ENCODE measurements at regions not wholly inside any gene's neighbourhood (a gene's known extent, or its start where the extent isn't known, plus 50 kb on each side); places are given as distances from the start of the nearest gene placed in this dataset.

- no peaks in the 10 kb centered on the region for H4K20me1 ChIP-seq (replicated peaks; ENCODE audit: control insufficient read depth, extremely low read depth, insufficient read depth, low read length)
- POLR2A ChIA-PET = no interaction called here
- H3K27ac ChIP-seq (ENCODE audit: insufficient read depth, low read depth, low read length) = no peak overlapping the region
- H2AFZ ChIP-seq (ENCODE audit: low read depth, low read length) = no peak overlapping the region
- intact Hi-C loops (cut with micrococcal nuclease) (no loop called here), dilution Hi-C loops (cut with MboI; ENCODE audit: extremely low pct_ligation_motif_present, low sequenced_read_pairs) (no loop called here)
- H3K27me3 ChIP-seq (ENCODE audit: control insufficient read depth in 2 of 2, insufficient read depth in 2 of 2, low read length in 2 of 2) = no peaks in the 10 kb centered on the region
- DNase-seq (ENCODE audit: low read depth, low spot score) (no peak), FAIRE-seq (no peak)
- peaks cover 2% of the 10 kb centered on the region for H3K9me3 ChIP-seq (replicated peaks; ENCODE audit: control insufficient read depth, insufficient read depth, low read length)
- H3K36me3 ChIP-seq (ENCODE audit: control insufficient read depth in 2 of 2, extremely low read depth in 1 of 2, insufficient read depth in 2 of 2, low read length in 2 of 2) = no peaks in the 10 kb centered on the region
- H3K4me2 ChIP-seq (ENCODE audit: insufficient read depth, low read length) = no peak overlapping the region
- no peaks in the 10 kb centered on the region for H3K79me2 ChIP-seq (ENCODE audit: control insufficient read depth, insufficient read depth, low read length)
- TF ChIP-seq GATA2 (IDR thresholded peaks at IDR 0.05; ENCODE audit: insufficient read depth, insufficient read length, low read depth, low read length) = no peak
- TF ChIP-seq POLR2A (IDR thresholded peaks at IDR 0.05; ENCODE audit: low read depth, low read length) = no peak
- TF ChIP-seq POLR2AphosphoS5 (IDR thresholded peaks at IDR 0.05; ENCODE audit: insufficient read depth, low read depth, low read length) = no peak
- no peak for TF ChIP-seq MAX (IDR thresholded peaks at IDR 0.05; ENCODE audit: insufficient read depth, insufficient read length)
- no peak for TF ChIP-seq MYC (IDR thresholded peaks at IDR 0.05; ENCODE audit: low read depth, low read length)
- no peak for TF ChIP-seq JUN (IDR thresholded peaks at IDR 0.05; ENCODE audit: borderline replicate concordance, insufficient read depth, insufficient read length, low read depth)
- TF ChIP-seq FOS (IDR thresholded peaks at IDR 0.05; ENCODE audit: borderline replicate concordance, insufficient read depth, low read length) = no peak
- TF ChIP-seq EZH2 (IDR thresholded peaks at IDR 0.05; ENCODE audit: borderline replicate concordance, low read depth, low read length, severe bottlenecking) = no peak
- TF ChIP-seq, protein P1, sequence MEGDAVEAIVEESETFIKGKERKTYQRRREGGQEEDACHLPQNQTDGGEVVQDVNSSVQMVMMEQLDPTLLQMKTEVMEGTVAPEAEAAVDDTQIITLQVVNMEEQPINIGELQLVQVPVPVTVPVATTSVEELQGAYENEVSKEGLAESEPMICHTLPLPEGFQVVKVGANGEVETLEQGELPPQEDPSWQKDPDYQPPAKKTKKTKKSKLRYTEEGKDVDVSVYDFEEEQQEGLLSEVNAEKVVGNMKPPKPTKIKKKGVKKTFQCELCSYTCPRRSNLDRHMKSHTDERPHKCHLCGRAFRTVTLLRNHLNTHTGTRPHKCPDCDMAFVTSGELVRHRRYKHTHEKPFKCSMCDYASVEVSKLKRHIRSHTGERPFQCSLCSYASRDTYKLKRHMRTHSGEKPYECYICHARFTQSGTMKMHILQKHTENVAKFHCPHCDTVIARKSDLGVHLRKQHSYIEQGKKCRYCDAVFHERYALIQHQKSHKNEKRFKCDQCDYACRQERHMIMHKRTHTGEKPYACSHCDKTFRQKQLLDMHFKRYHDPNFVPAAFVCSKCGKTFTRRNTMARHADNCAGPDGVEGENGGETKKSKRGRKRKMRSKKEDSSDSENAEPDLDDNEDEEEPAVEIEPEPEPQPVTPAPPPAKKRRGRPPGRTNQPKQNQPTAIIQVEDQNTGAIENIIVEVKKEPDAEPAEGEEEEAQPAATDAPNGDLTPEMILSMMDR (IDR thresholded peaks at IDR 0.05; ENCODE audit: extremely low read depth in 1 of 2, insufficient read depth in 1 of 2, low read depth in 1 of 2, low read length in 2 of 2) = no peak
- CTCF ChIA-PET = no interaction called here
- BruUV-seq (replicated peaks) = no TSS peak
- H3K9ac ChIP-seq (replicated peaks; ENCODE audit: extremely low read depth, insufficient read depth, low read length) = no peak overlapping the region
- no peak overlapping the region for H3K4me3 ChIP-seq (replicated peaks in 1 of 3; ENCODE audit: insufficient read depth in 1 of 3, low read depth in 1 of 3, low read length in 3 of 3)
- no peaks in the 10 kb centered on the region for H3K4me1 ChIP-seq (ENCODE audit: control insufficient read depth, extremely low read depth, insufficient read depth, low read length)
- no peaks in the 10 kb centered on the region for H3K9me1 ChIP-seq (replicated peaks; ENCODE audit: control insufficient read depth, extremely low read depth, insufficient read depth, low read length)
These were observed 295.7 kb downstream of the BCL11B start for GRCh38 chr14:98976271-98976670.
